Middle frontal gyrus (tissue), 1 donor: ENCODE measurements at regions not wholly inside any gene's neighbourhood (a gene's known extent, or its start where the extent isn't known, plus 50 kb on each side); places are given as distances from the start of the nearest gene placed in this dataset.
"Not testable (repeated sequence)": the region's sequence is repeated elsewhere in the genome, so short reads cannot be mapped to it uniquely, and the experiment has no call there.

Experiments used
- DNase-seq: peaks from one replicate; pipeline ENCODE4 v3.0.0-alpha.2; 2015; ENCODE audit warnings: low spot score; ENCODE audit errors: extremely low spot score

GRCh38 chr12:93079271-93079670 lies 150.2 kb upstream of the EEA1 start:
- DNase-seq, result no peak

DNA sequence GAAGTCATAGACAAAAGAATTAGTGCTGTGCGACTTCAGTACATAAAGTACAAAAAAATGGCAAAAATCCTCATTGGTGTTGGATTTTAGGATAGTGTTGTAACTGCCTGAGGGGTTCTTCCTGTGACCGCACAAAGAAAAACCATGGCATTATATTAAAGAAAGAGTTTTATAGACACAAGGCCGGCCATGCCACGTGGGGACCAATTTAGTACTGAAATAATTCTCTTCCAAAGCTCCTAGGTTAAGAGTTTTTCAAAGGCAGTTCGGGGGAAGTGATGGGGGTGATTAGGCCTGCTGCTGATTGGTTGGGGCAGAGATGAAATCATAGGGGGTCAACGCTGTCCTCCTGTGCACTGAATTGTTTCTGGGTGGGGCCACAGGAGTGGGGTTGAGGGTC lies 150.9 kb upstream of the EEA1 start:
- DNase-seq, result no peak

DNA sequence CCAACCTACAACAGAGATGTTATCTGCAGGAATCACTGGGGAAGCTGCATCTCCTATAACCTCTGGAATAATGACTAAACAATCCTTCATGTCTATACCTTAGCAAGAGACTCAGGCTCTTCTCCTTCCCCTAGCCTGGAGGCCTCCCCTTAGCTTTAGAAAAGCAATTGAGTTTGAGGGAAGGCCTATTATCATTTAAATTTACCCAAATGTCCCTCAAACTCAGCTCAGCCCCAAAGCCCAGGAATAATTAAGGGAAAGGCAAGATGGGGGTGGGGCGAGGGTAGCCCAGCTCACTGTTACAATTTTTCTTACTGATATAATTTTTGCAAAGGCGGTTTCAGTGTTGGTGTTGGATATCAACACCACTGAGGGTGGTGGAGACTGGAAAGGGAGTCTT lies 151.4 kb upstream of the EEA1 start:
- no peak for DNase-seq

GRCh38 chr12:93080994-93081809 lies 152.1 kb upstream of the EEA1 start:
- DNase-seq, result no peak

DNA sequence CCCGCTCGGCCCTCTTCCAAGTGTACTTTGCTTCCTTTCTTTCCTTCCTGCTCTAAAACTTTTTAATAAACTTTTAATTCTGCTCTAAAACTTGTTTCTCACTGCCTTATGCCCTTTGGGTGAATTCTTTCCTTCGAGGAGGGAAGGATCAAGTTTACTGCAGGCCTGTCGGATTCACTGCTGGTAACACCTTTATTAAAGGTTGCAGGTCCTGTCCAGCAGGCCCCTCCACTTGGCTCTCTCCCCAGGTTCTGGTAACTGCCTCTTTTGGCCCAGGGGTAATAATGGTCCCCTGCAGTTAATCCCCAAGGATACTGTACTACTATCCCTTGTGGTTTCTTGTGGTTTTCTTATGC lies 152.7 kb upstream of the EEA1 start:
- DNase-seq, result no peak

- DNase-seq, result no peak
These were observed 156.5 kb upstream of the EEA1 start for GRCh38 chr12:93085383-93086287.

- DNase-seq, result no peak
These were observed 157.2 kb upstream of the EEA1 start for GRCh38 chr12:93086288-93086727.

GRCh38 chr12:93087840-93088610 lies 158.9 kb upstream of the EEA1 start:
- DNase-seq, result no peak

- DNase-seq, result no peak
These were observed 160.9 kb upstream of the EEA1 start for GRCh38 chr12:93089805-93090569.

GRCh38 chr12:93090731-93091172 lies 161.7 kb upstream of the EEA1 start:
- no peak for DNase-seq

DNA sequence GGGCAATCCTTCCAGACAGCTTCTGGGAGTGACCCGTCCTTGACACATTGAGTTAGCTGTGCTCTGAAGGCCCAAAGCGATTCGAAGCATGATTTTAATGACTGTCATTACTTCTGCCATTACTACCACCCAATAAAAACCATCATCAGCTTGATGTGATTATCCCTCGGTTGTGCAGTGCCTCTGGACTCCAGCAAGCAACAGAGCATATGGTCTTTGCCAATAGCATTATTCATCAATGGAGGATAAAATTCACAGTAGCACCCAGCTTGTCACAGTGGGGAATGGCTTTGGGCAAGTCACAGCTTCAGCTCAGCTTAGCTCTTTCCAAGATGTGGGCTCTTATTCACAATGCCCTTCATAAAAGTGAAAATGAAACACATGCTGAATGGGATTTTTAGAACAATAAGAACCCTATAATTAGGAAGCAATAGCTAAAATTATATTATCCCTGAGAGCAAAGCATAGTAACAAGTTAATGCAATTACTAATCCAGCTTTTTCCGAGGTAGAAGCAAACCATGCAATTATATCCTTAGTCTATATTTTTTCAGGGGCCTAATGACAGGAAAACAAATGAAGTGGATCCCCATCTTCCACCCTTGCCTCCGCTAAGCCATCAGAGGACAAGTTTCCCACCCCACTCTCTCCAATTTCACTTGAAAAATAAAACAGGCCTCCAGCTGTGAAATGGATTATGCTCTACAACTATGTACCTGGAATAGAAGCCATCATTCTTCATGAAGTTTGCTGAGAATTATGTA lies 163.0 kb upstream of the EEA1 start:
- DNase-seq, result no peak

GRCh38 chr12:93092649-93092945 lies 163.5 kb upstream of the EEA1 start:
- no peak for DNase-seq

DNA sequence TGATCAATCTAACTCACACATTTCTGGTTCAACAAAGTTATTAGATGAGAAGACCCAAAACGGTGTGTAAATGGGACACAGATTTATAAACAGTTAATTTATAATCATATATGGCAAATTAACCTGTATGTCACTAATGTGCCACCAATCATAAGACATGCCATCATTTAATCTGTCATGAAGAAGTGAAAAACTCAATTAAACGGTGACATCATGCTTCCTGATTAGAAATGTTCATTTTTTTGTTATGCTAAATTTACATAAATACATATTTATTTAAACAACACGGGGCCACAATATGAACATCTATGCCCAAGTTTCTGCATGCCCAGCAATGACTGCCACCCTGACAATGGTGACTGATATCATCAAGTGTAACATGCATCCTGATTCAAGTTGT lies 164.1 kb upstream of the EEA1 start:
- no peak for DNase-seq

DNA sequence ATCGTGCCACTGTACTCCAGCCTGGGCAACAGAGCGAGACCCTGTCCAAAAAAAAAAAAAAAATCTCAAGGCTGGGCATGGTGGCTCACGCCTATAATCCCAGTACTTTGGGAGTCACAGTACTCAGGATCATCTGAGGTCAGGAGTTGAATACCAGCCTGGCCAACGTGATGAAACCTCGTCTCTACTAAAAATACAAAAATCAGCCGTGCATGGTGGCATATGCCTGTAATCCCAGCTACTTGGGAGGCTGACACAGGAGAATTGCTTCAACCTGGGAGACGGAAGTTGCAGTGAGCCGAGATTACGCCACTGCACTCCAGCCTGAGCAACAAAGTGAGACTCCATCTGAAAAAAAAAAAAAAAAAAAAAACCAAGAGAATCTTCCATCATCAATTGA lies 165.1 kb upstream of the EEA1 start:
- DNase-seq, result not testable (repeated sequence)

- no peak for DNase-seq
These were observed 166.1 kb upstream of the EEA1 start for GRCh38 chr12:93094988-93095737.

DNA sequence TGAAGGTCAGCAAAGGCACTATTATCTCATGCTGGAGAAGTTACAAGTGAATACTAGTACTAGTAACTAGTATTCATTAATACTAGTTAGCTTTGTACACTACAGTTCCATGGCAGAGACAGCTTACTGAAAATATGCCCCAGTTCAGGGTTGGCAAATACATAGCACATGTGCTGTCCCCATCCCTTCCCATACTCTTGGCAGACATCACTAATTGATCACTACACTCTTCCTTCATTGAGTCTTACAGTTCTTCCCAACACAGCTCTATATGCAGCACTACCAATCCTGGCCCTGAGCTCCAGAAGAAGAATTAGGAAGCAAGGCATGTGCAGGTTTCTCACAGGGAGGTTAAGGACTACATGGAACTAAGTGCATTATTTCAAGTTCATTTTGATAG lies 168.3 kb upstream of the EEA1 start:
- DNase-seq, result no peak

GRCh38 chr12:93098077-93098476 lies 169.0 kb upstream of the EEA1 start:
- DNase-seq, result no peak

DNA sequence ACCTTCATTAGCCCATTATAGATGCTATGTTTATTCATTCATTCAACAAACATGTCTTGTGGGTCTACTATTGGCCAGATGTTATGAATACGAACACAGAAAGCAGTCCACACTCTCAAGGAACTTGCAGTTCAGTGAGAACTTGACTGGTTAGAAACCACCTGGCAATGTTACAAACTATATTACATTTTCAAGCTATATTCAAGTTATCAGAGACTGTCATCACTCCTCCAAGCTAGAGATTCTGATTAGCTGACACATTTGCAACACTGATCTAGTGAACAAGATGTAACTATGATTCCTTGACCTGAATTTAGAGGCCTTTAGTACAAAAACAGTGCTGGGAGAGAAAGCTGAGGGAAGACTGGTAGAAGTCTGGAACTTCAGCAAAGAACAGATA lies 170.7 kb upstream of the EEA1 start:
- DNase-seq, result no peak

- no peak for DNase-seq
These were observed 171.5 kb upstream of the EEA1 start for GRCh38 chr12:93100610-93101009.

GRCh38 chr12:93101367-93101766 lies 172.3 kb upstream of the EEA1 start:
- DNase-seq, result no peak
